Hematopoietic multipotent progenitor cell treated with erythropoietin and hydrocortisone succinate and interleukin-3 and kit ligand, for 15 days (in vitro differentiated cells): ENCODE measurements at regions not wholly inside any gene's neighbourhood (a gene's known extent, or its start where the extent isn't known, plus 50 kb on each side); places are given as distances from the start of the nearest gene placed in this dataset.

Experiments
- DNase-seq: peaks from one replicate; pipeline ENCODE4 v3.0.0-alpha.2; 2015; ENCODE audit warnings: low spot score

DNA sequence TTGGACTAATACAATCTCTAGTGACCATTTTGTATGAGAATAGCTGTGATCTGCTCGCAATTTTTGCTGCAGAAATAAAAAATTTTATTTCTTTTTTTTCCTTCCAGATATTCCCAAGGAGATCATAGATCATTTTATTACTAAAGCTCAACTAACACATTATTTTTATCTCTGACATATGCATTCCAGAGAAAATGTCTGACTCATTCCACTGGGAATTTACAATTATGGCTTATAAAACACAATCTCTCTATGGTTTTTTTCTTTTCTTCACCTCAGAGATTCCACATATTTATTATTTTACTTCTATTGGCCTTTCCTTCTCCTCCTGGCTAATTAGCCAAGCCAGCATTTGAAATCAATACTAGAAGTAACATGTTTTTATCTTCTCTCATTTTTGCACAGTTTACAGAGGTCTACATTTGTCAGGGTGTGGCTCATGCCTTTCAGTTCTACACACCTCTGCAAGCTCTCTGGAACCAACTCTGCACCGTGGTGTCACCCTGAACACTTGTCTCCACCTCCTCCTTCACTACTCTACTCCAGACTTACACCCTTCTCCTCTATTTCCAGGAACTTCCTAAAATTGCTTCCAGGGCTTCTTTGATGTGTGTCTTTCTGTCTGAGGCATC lies 59.8 kb upstream of the GPM6A start:
- no peak for DNase-seq

DNA sequence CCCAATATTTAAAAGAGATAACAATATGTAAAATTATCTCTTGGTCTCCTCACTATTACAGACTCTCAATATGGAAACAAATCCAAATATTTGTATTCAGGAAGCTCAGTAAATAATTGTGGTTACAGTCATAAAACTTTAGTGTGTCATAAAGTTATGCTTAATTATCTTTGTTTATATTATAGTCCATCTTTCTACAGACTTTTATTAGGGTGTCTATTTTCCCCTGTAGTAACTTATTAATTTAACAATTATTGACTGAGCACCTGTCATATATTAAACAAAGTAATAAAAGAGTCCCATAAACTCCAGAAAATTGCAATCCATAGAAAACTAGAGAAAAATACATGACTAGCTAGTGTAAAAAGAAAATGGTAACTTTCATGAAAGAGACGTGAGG lies 61.6 kb upstream of the GPM6A start:
- no peak for DNase-seq

DNA sequence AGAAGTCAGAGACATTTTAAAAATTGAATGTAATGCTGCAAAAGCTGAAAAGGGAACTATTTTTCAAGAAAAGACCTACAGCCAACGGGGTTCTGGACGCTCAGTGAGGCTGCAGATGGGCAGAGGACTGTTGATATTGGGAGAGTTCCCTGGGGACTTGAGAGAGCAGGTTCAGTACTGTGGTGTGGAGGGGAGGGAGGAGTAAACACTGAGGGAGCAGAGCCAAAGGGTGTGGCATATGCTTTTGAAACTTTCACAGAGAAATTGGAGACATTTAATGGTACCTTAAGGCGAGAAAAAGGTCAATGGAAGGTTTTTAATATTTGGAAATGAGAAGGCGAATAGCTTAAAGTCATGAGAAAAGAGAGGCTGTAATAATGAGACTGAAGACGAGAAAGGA lies 62.2 kb upstream of the GPM6A start:
- DNase-seq, result no peak

- no peak for DNase-seq
Observed at GRCh38 chr4:175875993-175876771, 64.1 kb upstream of the GPM6A start.

- DNase-seq, result no peak
Observed at GRCh38 chr4:175882891-175883290, 70.8 kb upstream of the GPM6A start.

- no peak for DNase-seq
Observed at GRCh38 chr4:175884048-175884447, 72.0 kb upstream of the GPM6A start.

DNA sequence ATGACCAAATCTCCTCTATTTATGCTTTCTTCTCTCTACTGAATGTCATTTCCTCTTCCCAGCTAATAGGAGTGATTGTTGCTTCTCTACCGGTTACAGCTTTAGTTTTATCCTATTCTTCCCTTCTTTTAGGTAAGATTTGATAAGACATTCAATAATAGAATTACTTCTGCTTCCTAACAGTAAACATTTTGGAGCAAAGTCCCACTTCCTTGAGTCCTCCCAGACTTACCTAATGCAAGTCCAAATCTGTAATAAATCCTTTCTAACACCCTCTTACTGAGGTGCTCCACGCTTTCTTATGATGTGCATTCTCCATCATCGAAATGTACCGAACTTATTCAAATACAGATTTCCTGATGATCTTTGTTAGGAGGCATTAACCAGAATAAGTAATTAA lies 79.2 kb upstream of the GPM6A start:
- DNase-seq, result no peak

GRCh38 chr4:175891851-175892250 lies 79.8 kb upstream of the GPM6A start:
- DNase-seq, result no peak

GRCh38 chr4:175905925-175906324 lies 93.9 kb upstream of the GPM6A start:
- DNase-seq, result no peak

GRCh38 chr4:175906384-175906783 lies 94.3 kb upstream of the GPM6A start:
- no peak for DNase-seq

DNA sequence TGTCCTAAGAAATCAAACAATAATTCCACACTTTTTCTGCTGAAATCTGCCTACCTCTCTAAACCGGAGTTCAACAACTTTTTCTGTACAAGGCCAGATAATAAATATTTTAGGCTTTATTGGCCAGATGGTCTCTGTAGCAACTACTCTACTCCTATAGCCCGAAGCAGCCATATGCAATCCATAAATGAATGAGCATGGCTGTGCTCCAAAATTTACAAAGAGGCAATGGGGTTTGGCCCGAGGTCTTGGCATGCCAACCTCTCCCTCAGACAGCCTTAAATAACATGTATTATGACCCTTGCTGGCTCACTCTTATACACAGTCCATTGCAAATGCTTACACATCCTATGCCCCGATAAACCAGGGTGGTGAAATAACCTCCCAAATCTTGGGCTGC lies 98.6 kb upstream of the GPM6A start:
- no peak for DNase-seq

- no peak for DNase-seq
Observed at GRCh38 chr4:175916626-175917351, 104.7 kb upstream of the GPM6A start.

DNA sequence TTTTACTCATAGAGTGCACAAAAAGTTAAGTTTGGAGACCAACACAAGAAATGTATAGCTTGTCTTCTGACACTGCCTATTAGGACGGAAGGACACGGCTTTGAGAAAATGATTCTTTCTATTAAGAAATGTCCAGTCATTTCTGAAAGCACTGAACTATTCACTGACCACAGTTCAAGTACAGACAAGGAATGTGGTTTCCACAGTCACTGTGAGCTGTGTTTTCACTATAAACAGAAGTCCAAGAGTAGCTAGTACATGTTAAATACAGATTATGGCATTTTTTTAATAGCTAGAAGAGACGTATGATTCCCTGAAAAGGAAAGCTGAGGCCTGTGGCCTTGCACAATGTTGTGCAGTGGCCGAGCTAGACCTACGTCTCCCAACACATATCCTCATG lies 115.1 kb upstream of the GPM6A start:
- no peak for DNase-seq

- no peak for DNase-seq
Observed at GRCh38 chr4:175929441-175929840, 117.4 kb upstream of the GPM6A start.

GRCh38 chr4:175929932-175930331 lies 117.9 kb upstream of the GPM6A start:
- DNase-seq, result no peak

GRCh38 chr4:175930471-175930870 lies 118.4 kb upstream of the GPM6A start:
- DNase-seq, result no peak

DNA sequence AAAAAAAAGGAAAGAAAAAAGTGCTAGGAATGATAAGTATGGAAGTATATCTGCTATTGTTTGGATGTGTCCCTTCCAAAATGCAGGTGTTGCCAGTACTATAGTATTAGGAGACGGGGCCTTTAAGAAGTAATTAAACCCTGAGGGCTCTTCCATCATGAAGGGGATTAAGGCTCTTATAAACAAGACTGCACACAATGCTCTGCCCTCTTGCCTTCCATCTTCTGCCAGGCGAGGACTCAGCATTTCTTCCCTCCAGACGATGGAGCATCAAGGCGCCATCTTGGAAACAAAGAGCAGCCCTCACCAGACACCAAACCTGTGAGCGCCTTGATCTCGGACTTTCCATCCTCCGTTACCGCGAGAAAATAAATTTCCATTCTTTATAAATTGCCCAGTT lies 120.1 kb upstream of the GPM6A start:
- DNase-seq, result no peak

DNA sequence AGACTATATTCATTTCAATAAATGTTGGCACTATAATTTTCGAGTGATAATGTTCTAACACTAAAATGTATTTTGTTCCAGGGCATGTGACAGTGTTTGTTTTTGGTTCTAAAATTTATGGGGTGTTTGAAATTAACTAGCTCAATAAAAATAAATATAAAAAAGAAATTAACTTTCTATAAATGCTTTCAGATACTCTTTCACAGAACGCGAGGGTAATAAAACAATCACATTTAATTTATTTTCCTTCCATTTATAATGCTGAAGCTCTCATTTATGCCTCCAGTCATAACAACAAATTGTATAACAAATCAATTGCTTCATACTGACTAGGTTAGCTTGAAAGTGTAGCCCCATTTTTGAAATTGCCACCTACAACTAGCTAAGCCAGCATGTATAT lies 122.4 kb upstream of the GPM6A start:
- no peak for DNase-seq

- DNase-seq, result no peak
Observed at GRCh38 chr4:175935016-175935661, 123.1 kb upstream of the GPM6A start.

- no peak for DNase-seq
Observed at GRCh38 chr4:175944126-175944910, 121.3 kb upstream of the WDR17 start.

- no peak for DNase-seq
Observed at GRCh38 chr4:175946472-175947116, 119.0 kb upstream of the WDR17 start.
